SK-N-SH (cell line): ENCODE measurements at regions not wholly inside any gene's neighbourhood (a gene's known extent, or its start where the extent isn't known, plus 50 kb on each side); places are given as distances from the start of the nearest gene placed in this dataset.

Source experiments
- CTCF ChIA-PET: fragments of 300-600, 350-600 bp; formaldehyde crosslinking; extraction: SDS; loops from one replicate; lab custom pipeline; 2021; lab: Yijun Ruan, JAX
- POLR2A ChIA-PET: fragments of 350-600 bp; sonication (Branson Sonifier 250); formaldehyde crosslinking; extraction: SDS; loops from one replicate; lab custom pipeline; 2020; ENCODE audit warnings: antibody characterized with exemption, inconsistent platforms; lab: Yijun Ruan, JAX
- DNase-seq: peaks from one replicate; pipeline ENCODE4 v3.0.0; 2012
- H2AFZ ChIP-seq: fragments of 200-600 bp; sonication (generic); 2 replicates; pipeline ENCODE4 v1.8.1; 2016; ENCODE audit warnings: antibody characterized with exemption, mild to moderate bottlenecking, low read depth
- H3F3A ChIP-seq: fragments of 200-600 bp; sonication (generic); replicated peaks from 2 replicates; pipeline ENCODE3; 2016; ENCODE audit warnings: antibody characterized with exemption, mild to moderate bottlenecking; ENCODE audit not compliant: insufficient read depth
- H3K27ac ChIP-seq, 2 experiments: fragments of 200-500 bp in 1 of 2; fragments of 200-600 bp in 1 of 2; sonication (Bioruptor generic) in 1 of 2; sonication (generic), shearing (Covaris generic) in 1 of 2; 2 replicates each; pipeline versions ENCODE4 v1.5.1 to v1.6.1; 2014 to 2016; ENCODE audit warnings: low read depth in 2 of 2, inconsistent platforms in 1 of 2, low read length in 1 of 2, mild to moderate bottlenecking in 1 of 2, mixed read lengths in 1 of 2
- H3K27me3 ChIP-seq: fragments of 200-600 bp; sonication (generic), shearing (Covaris generic); 2 replicates; pipeline ENCODE4 v1.6.1; 2016; ENCODE audit warnings: mixed run types; ENCODE audit not compliant: insufficient read depth
- H3K36me3 ChIP-seq, 2 experiments: fragments of 200-500 bp in 1 of 2; fragments of 200-600 bp in 1 of 2; sonication (Bioruptor generic) in 1 of 2; sonication (generic) in 1 of 2; replicated peaks in 1 of 2; 2 replicates each; pipeline versions ENCODE3 to v1.5.1; 2014 to 2016; ENCODE audit warnings: low read length in 1 of 2, mild to moderate bottlenecking in 1 of 2; ENCODE audit not compliant: insufficient read depth in 2 of 2, control insufficient read depth in 1 of 2
- H3K4me1 ChIP-seq, 2 experiments: fragments of 200-500 bp in 1 of 2; fragments of 200-600 bp in 1 of 2; sonication (Bioruptor generic) in 1 of 2; sonication (generic), shearing (Covaris generic) in 1 of 2; 2 replicates each; pipeline versions ENCODE4 v1.5.1 to v1.6.1; 2014 to 2016; ENCODE audit warnings: low read depth in 1 of 2, low read length in 1 of 2, mixed run types in 1 of 2; ENCODE audit not compliant: insufficient read depth in 2 of 2, control insufficient read depth in 1 of 2
- H3K4me2 ChIP-seq: fragments of 200-600 bp; sonication (generic), shearing (Covaris generic); 2 replicates; pipeline ENCODE4 v1.6.1; 2017; ENCODE audit warnings: mixed run types
- H3K4me3 ChIP-seq, 2 experiments: fragments of 200-500 bp in 1 of 2; fragments of 200-600 bp in 1 of 2; sonication (Bioruptor generic) in 1 of 2; sonication (generic), shearing (Covaris generic) in 1 of 2; 2 replicates each; pipeline versions ENCODE4 v1.5.1 to v1.8.1; 2014 to 2016; ENCODE audit warnings: low read depth in 2 of 2, inconsistent platforms in 1 of 2, low read length in 1 of 2, mild to moderate bottlenecking in 1 of 2, mixed read lengths in 1 of 2, moderate library complexity in 1 of 2
- H3K79me2 ChIP-seq: fragments of 200-600 bp; sonication (generic); 2 replicates; pipeline ENCODE4 v1.8.1; 2017; ENCODE audit warnings: mild to moderate bottlenecking; ENCODE audit not compliant: insufficient read depth
- H3K9ac ChIP-seq: fragments of 200-600 bp; sonication (generic); 2 replicates; pipeline ENCODE4 v1.6.1; 2017; ENCODE audit warnings: mixed run types
- H3K9me2 ChIP-seq: fragments of 200-600 bp; sonication (generic); 2 replicates; pipeline ENCODE4 v1.6.1; 2017; ENCODE audit warnings: mixed run types
- H3K9me3 ChIP-seq: fragments of 200-600 bp; sonication (generic); 2 replicates; pipeline ENCODE4 v1.6.1; 2017; ENCODE audit warnings: mixed run types, mild to moderate bottlenecking, moderate library complexity
- H4K20me1 ChIP-seq: fragments of 200-600 bp; sonication (generic); 2 replicates; pipeline ENCODE4 v1.6.1; 2017; ENCODE audit warnings: mild to moderate bottlenecking, mixed run types; ENCODE audit not compliant: insufficient read depth
- CTCF ChIP-seq: fragments of 200-600 bp; sonication (generic); IDR thresholded peaks from 2 replicates; pipeline ENCODE4 v1.6.1; 2017; ENCODE audit warnings: antibody characterized with exemption, mild to moderate bottlenecking, moderate library complexity
- FOSL2 ChIP-seq: IDR thresholded peaks from 2 replicates; pipeline ENCODE4 v1.4.0; 2012; ENCODE audit warnings: low read depth, mild to moderate bottlenecking, moderate library complexity, borderline replicate concordance
- FOXM1 ChIP-seq: IDR thresholded peaks from 2 replicates; pipeline ENCODE4 v1.4.0; 2012; ENCODE audit warnings: low read depth, mild to moderate bottlenecking
- GABPA ChIP-seq: IDR thresholded peaks from 2 replicates; pipeline ENCODE4 v1.4.0; 2012; ENCODE audit warnings: low read depth, mild to moderate bottlenecking
- MEF2A ChIP-seq: IDR thresholded peaks from 2 replicates; pipeline ENCODE4 v1.4.0; 2012; ENCODE audit warnings: low read depth, borderline replicate concordance
- NFIC ChIP-seq: IDR thresholded peaks from 2 replicates; pipeline ENCODE4 v1.4.0; 2012; ENCODE audit warnings: borderline replicate concordance
- PBX3 ChIP-seq: IDR thresholded peaks from 2 replicates; pipeline ENCODE4; 2012
- REST ChIP-seq: IDR thresholded peaks from 2 replicates; pipeline ENCODE4 v1.6.1; 2012; ENCODE audit warnings: mild to moderate bottlenecking, low read depth, low read length, moderate library complexity
- RFX5 ChIP-seq: IDR thresholded peaks from 2 replicates; pipeline ENCODE4 v1.6.1; 2012; ENCODE audit warnings: mild to moderate bottlenecking, improper control_type of control experiment, low read length
- RXRA ChIP-seq: IDR thresholded peaks from 2 replicates; pipeline ENCODE4 v1.4.0; 2012; ENCODE audit warnings: low read depth, mild to moderate bottlenecking, borderline replicate concordance
- ZBTB33 ChIP-seq: IDR thresholded peaks from 2 replicates; pipeline ENCODE4 v1.4.0; 2012; ENCODE audit warnings: low read depth, borderline replicate concordance
- WGBS: methylation state at CpG from one replicate; pipeline ENCODE4 v1.1.6; 2017; ENCODE audit warnings: low lambda C conversion rate; 5-methylcytosine and 5-hydroxymethylcytosine counted together

DNA sequence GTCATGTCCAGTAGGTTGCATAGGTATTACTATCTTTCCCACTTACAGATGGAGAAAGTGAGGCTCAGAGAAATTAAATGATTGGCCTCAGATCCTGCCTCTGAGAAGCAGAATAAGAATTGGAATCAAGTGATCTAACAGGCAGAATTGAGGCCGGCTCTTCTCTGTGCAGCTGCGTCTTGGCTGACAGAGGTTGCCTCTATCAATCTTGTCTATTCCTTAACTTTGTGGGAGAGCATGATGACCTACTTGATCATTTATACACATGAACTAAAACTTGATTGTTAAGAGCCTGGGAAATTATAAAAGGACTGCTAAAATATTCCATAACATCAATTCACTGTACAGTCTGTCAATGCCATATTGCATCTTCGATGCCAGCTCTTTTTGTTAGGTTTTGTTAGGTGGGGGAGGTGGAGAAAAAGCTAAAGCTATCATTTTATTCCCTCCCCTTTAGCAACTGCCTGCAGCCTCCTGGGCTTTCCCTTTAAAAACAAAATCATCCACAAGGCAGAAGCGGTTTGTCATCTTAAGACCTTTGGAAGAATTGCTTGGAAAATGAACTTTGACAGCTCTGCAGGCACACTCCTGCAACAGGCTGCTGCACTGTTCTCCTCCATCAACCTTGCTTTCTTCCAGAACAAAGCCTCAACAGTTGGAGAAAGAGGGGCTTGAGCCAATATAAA, 247.4 kb downstream of the SMARCA2 start:
- no peak overlapping the region for H3K4me3 ChIP-seq
- TF ChIP-seq PBX3, result 0 out of 2 replicates have a peak, but pooled peaks have one; percentile 5
- TF ChIP-seq CTCF, result no peak
- TF ChIP-seq, all 33 proteins: peak for 1
- Histone ChIP-seq H3K4me2 (no peak overlapping the region), H3K9me3 (no peaks in the 10 kb centered on the region), H3K9ac (no peak overlapping the region), H4K20me1 (no peaks in the 10 kb centered on the region), H3K27me3 (no peaks in the 10 kb centered on the region; the same call in 1 of the 2 replicates), H3K27ac (no peak overlapping the region), H3F3A (no peaks in the 10 kb centered on the region), H3K9me2 (no peaks in the 10 kb centered on the region), H3K4me1 (peaks cover 0 to 4% of the 10 kb centered on the region in 2 experiments; a peak in 2 of 4 replicates), H2AFZ (no peak overlapping the region), H3K36me3 (no peaks in the 10 kb centered on the region), H3K79me2 (no peaks in the 10 kb centered on the region)
- ChIA-PET CTCF (no interaction called here), POLR2A (no interaction called here)
- 69% methylated on average over 4 of the region's 4 CpGs for WGBS
- no peak for DNase-seq

GRCh38 chr9:2263111-2263510, 248.0 kb downstream of the SMARCA2 start:
- DNase-seq, result no peak
- 67% methylated on average over 1 of the region's 1 CpG for WGBS
- H3K27ac ChIP-seq, result no peak overlapping the region
- no peak overlapping the region for H3K4me2 ChIP-seq
- H3K27me3 ChIP-seq, result no peaks in the 10 kb centered on the region; the same call in 1 of the 2 replicates
- no peaks in the 10 kb centered on the region for H3K79me2 ChIP-seq
- H3K4me1 ChIP-seq, result peaks cover 0 to 4% of the 10 kb centered on the region in 2 experiments; a peak in 2 of 4 replicates
- H3K9me3 ChIP-seq, result no peaks in the 10 kb centered on the region
- CTCF ChIA-PET, result no interaction called here
- no peaks in the 10 kb centered on the region for H4K20me1 ChIP-seq
- no peaks in the 10 kb centered on the region for H3F3A ChIP-seq
- TF ChIP-seq FOXM1 (no peak), REST (no peak), FOSL2 (no peak), GABPA (no peak), NFIC (no peak), RFX5 (no peak), MEF2A (no peak), PBX3 (no peak), RXRA (no peak), ZBTB33 (no peak)
- no peaks in the 10 kb centered on the region for H3K9me2 ChIP-seq
- H3K36me3 ChIP-seq, result no peaks in the 10 kb centered on the region
- no peak overlapping the region for H3K4me3 ChIP-seq
- no peak overlapping the region for H3K9ac ChIP-seq
- POLR2A ChIA-PET, result no interaction called here
- no peak overlapping the region for H2AFZ ChIP-seq
